ENCODE measurements at regions not wholly inside any gene's neighbourhood (a gene's known extent, or its start where the extent isn't known, plus 50 kb on each side); places are given as distances from the start of the nearest gene placed in this dataset.

DNA sequence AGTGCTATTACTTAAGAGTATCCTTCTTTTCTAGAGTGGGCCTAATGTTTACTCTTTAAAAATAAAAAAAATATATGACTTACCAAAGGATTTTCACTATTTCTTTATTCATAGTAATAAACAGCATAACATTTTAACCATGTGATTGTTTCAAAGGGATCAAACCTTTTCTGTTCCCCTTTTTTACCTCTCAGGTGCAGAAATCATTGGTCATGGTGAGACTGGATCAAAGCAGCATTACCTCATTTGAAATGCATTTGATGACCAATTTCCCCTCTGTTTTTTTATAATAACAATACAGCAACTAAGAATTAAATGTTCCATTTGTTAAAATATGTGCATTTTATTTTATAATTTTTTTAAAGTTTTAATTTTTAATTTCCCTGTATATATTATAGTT, 598.0 kb upstream of the RGMB start:
- TF ChIP-seq, protein P1, sequence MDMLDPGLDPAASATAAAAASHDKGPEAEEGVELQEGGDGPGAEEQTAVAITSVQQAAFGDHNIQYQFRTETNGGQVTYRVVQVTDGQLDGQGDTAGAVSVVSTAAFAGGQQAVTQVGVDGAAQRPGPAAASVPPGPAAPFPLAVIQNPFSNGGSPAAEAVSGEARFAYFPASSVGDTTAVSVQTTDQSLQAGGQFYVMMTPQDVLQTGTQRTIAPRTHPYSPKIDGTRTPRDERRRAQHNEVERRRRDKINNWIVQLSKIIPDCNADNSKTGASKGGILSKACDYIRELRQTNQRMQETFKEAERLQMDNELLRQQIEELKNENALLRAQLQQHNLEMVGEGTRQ (IDR thresholded peaks at IDR 0.05; ENCODE audit: low read depth, low read length), result no peak
- TF ChIP-seq POLR2A (IDR thresholded peaks at IDR 0.05; ENCODE audit: low read depth, low read length) (no peak), MAZ (IDR thresholded peaks at IDR 0.05; ENCODE audit: borderline replicate concordance, low read depth, low read length) (no peak), RAD21 (IDR thresholded peaks at IDR 0.05; ENCODE audit: low read length) (no peak), MXI1 (IDR thresholded peaks at IDR 0.05; ENCODE audit: borderline replicate concordance, low read depth, low read length) (no peak), NFE2L2 (IDR thresholded peaks at IDR 0.05; ENCODE audit: low read depth, low read length) (no peak)
- TF ChIP-seq, protein P2, sequence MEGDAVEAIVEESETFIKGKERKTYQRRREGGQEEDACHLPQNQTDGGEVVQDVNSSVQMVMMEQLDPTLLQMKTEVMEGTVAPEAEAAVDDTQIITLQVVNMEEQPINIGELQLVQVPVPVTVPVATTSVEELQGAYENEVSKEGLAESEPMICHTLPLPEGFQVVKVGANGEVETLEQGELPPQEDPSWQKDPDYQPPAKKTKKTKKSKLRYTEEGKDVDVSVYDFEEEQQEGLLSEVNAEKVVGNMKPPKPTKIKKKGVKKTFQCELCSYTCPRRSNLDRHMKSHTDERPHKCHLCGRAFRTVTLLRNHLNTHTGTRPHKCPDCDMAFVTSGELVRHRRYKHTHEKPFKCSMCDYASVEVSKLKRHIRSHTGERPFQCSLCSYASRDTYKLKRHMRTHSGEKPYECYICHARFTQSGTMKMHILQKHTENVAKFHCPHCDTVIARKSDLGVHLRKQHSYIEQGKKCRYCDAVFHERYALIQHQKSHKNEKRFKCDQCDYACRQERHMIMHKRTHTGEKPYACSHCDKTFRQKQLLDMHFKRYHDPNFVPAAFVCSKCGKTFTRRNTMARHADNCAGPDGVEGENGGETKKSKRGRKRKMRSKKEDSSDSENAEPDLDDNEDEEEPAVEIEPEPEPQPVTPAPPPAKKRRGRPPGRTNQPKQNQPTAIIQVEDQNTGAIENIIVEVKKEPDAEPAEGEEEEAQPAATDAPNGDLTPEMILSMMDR (conservative IDR thresholded peaks at IDR 0.05; ENCODE audit: low read depth, low read length), result no peak
